Fibroblast of the conjunctiva (primary cell): ENCODE measurements at regions not wholly inside any gene's neighbourhood (a gene's known extent, or its start where the extent isn't known, plus 50 kb on each side); places are given as distances from the start of the nearest gene placed in this dataset.

Experiments
- DNase-seq: peaks from one replicate; pipeline ENCODE4 v3.0.0-alpha.2; 2010; ENCODE audit warnings: low read depth

- no peak for DNase-seq
These were observed 783.2 kb downstream of the RPA4 start for GRCh38 chrX:97666890-97667289.

GRCh38 chrX:97668126-97668525 lies 784.4 kb downstream of the RPA4 start:
- no peak for DNase-seq

- DNase-seq, result no peak
These were observed 788.4 kb downstream of the RPA4 start for GRCh38 chrX:97672138-97672537.

GRCh38 chrX:97672608-97673007 lies 788.9 kb downstream of the RPA4 start:
- no peak for DNase-seq

GRCh38 chrX:97673135-97673534 lies 789.4 kb downstream of the RPA4 start:
- no peak for DNase-seq

- DNase-seq, result no peak
These were observed 799.5 kb downstream of the RPA4 start for GRCh38 chrX:97682991-97683840.

- DNase-seq, result no peak
These were observed 802.0 kb downstream of the RPA4 start for GRCh38 chrX:97685753-97686152.

- no peak for DNase-seq
These were observed 808.3 kb downstream of the RPA4 start for GRCh38 chrX:97691901-97692455.

- DNase-seq, result no peak
These were observed 808.9 kb downstream of the RPA4 start for GRCh38 chrX:97692575-97692974.

- DNase-seq, result no peak
These were observed 816.8 kb downstream of the RPA4 start for GRCh38 chrX:97700547-97700946.

- no peak for DNase-seq
These were observed 820.8 kb downstream of the RPA4 start for GRCh38 chrX:97704474-97704873.

- no peak for DNase-seq
These were observed 821.2 kb downstream of the RPA4 start for GRCh38 chrX:97704881-97705280.

GRCh38 chrX:97705936-97706335 lies 822.2 kb downstream of the RPA4 start:
- DNase-seq, result peak; percentile 12

- DNase-seq, result no peak
These were observed 830.4 kb downstream of the RPA4 start for GRCh38 chrX:97714072-97714471.

GRCh38 chrX:97728215-97728614 lies 844.5 kb downstream of the RPA4 start:
- DNase-seq, result no peak

GRCh38 chrX:97740044-97740443 lies 856.3 kb downstream of the RPA4 start:
- no peak for DNase-seq

GRCh38 chrX:97740886-97741285 lies 857.2 kb downstream of the RPA4 start:
- DNase-seq, result no peak

- no peak for DNase-seq
These were observed 859.3 kb downstream of the RPA4 start for GRCh38 chrX:97743014-97743413.

GRCh38 chrX:97747346-97747745 lies 863.6 kb downstream of the RPA4 start:
- DNase-seq, result no peak

GRCh38 chrX:97751016-97751415 lies 867.3 kb downstream of the RPA4 start:
- DNase-seq, result no peak

- no peak for DNase-seq
These were observed 868.0 kb downstream of the RPA4 start for GRCh38 chrX:97751735-97752134.

- no peak for DNase-seq
These were observed 873.2 kb downstream of the RPA4 start for GRCh38 chrX:97756879-97757278.

GRCh38 chrX:97763391-97763790 lies 879.7 kb downstream of the RPA4 start:
- DNase-seq, result no peak

- no peak for DNase-seq
These were observed 880.3 kb downstream of the RPA4 start for GRCh38 chrX:97763981-97764380.
